ENCODE measurements at regions not wholly inside any gene's neighbourhood (a gene's known extent, or its start where the extent isn't known, plus 50 kb on each side); places are given as distances from the start of the nearest gene placed in this dataset.
"Not testable (repeated sequence)": the region's sequence is repeated elsewhere in the genome, so short reads cannot be mapped to it uniquely, and the experiment has no call there.

- no peak for DNase-seq (ENCODE audit: low read depth)
Measured at GRCh38 chr2:183522489-183523266, 398.4 kb downstream of the NUP35 start.

DNA sequence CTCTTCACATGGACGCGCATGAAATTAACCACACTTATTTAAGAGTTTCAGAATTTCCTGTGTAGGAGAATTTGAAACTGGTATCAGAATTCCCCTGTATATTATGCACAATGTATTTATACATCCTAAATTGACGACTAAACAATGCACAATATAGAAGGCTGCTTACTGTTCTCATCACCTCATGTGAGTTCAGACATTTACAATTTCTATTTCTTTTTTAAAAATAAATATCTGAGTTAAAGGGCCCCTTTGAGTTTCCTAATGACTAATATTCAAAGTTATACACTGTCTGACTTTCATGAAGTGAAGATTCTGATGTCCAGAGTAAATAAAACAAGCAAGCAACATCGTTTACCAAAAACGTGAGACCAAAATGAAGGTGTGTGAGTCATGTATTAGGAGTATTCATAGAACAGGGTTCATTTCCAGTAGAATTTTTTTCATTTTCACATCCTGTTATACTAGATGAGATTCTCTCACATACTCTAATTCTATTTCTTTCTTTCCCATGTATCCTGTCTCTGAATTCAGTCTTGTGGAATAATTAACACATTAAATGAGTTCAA, 406.2 kb downstream of the NUP35 start:
- DNase-seq (ENCODE audit: low read depth) = no peak

DNA sequence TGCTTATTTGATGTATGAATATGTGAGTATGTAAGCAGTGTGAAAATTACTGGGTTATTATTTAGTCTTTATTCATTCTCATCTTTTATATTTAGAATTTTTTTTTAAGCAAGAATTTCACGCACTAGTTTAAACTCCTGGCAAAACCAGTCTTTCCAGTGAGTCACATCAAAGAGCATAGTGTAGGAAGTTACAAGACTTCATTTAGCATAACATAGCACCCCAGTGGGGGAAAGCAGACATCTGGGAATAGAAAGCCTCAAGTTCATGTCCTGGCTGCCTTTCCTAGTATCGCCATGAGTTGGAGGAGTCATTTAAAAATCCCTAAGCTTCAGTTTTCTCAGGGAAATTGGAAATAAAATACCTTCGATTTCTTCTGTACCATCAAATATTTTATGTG, 408.3 kb downstream of the NUP35 start:
- no peak for DNase-seq (ENCODE audit: low read depth)

GRCh38 chr2:183533021-183533420, 408.8 kb downstream of the NUP35 start:
- DNase-seq (ENCODE audit: low read depth) = no peak

- no peak for DNase-seq (ENCODE audit: low read depth)
Measured at GRCh38 chr2:183536290-183536689, 412.0 kb downstream of the NUP35 start.

DNA sequence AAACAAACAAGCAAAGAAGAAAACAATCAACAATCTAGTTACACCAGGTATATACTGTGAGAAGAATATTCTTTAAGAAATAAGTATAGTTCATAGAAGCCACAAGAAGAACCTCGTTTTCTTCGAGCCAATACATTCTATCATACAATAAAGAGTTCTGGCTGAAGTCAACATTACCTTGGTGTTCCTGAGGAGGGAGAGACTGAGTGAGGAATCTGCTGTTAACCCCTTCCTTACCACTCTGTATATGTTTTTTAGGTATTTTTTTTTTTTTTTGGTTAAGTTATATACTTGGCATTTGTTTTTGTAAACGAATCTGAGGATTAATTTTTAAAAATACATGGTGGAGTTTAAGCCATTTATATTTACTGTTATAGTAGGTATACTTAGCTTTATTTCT, 412.5 kb downstream of the NUP35 start:
- no peak for DNase-seq (ENCODE audit: low read depth)

DNA sequence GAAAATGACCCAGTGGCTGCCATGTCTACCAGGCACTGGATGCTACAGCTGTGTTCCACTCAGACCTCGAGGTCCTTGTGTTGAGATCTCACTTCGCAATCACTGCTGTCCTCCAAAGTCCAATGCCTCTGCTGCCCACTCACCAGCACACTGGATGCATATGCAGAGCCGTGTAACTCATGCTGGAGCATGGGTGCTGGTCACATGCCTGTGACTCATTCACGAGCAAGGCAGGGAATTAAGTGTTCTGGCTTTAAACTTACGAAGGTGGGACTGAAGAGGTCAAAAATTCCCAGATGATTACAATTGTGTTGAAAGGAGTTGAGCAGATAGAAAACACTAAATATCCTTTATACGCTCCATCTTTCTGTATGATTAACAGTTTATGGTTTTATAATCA, 417.5 kb downstream of the NUP35 start:
- no peak for DNase-seq (ENCODE audit: low read depth)

GRCh38 chr2:183542606-183543005, 418.4 kb downstream of the NUP35 start:
- DNase-seq (ENCODE audit: low read depth) = no peak

- no peak for DNase-seq (ENCODE audit: low read depth)
Measured at GRCh38 chr2:183543222-183543621, 419.0 kb downstream of the NUP35 start.

- no peak for DNase-seq (ENCODE audit: low read depth)
Measured at GRCh38 chr2:183543731-183544130, 419.5 kb downstream of the NUP35 start.

DNA sequence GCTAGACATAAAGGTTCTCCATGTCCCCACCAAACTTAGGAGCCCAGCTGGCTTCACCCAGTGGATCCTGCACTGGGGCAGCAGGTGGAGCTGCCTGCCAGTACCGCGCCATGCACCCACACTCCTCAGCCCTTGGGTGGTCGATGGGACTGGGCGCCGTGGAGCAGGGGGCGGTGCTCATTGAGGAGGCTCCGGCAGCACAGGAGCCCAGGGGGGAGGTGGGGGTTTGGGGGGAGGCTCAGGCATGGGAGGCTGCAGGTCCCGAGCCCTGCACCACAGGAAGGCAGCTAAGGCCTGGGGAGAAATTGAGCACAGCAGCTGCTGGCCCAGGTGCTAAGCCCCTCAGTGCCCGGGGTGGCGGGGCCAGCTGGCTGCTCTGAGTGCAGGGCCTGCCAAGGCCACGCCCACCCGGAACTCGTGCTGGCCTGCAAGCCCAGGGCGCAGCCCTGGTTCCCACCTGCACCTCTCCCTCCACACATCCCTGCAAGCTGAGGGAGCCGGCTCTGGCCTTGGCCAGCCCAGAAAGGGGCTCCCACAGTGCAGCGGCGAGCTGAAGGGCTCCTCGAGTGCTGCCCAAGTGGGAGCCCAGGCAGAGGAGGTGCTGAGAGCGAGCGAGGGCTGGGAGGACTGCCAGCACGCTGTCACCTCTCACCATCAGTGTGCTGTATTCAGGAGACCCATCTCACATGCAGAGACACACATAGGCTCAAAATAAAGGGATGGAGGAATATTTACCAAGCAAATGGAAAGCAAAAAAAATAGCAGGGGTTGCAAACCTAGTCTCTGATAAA, 422.5 kb downstream of the NUP35 start:
- DNase-seq (ENCODE audit: low read depth) = not testable (repeated sequence)

DNA sequence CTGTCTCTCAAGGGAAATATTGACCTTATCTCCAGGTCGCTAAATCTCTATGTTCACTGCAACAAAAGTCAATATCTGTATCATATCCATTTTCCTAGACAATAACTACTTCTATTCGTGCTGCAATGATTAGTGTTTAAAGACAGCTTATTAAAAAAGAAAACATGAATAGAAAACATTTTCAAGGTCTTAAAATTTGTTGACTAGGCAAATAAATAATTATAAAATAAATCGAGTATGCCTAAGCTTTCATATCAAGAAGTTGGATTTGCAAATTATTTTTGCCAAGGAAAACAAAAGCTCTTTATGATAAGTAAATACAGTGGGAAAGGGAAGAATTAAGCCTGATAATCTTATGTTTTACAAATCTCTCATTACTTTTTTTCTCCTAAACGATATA, 428.5 kb downstream of the NUP35 start:
- no peak for DNase-seq (ENCODE audit: low read depth)

DNA sequence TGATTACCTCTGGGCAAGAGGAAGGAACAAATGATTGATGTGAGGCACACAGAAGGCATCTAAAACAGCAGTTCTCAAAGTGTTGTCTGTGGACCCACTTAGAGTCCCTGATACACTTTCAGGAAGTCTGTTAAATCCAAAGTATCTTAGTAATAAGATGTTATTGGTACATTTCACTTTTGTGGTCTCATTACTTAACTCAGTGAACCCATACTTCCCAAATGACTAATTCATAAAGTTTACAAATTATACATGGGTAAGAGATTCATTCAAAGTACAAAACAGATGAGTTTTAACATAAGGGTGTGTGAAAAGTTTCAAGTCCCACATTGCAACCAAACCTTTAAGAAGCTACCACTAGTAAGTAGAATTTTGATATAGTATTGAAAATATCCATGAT, 440.5 kb downstream of the NUP35 start:
- no peak for DNase-seq (ENCODE audit: low read depth)

DNA sequence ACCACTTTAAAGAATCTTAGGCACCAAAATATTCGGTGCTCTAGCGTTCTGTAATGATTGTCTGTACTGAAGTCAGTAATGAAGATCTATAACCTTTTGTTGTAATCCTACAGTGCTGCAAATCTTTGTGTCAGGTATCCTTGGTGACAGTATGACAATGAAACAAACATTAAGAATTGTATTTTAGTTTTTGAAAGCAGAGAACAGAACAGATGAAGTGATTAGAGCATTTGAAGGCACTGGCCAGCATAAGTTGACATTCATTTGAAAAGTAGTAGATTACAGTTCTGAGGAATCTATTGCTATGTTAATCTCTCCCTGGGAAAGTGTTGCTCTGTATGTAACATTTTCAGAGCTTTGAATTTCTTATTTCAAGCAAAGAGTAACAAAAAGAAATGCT, 451.2 kb downstream of the NUP35 start:
- DNase-seq (ENCODE audit: low read depth) = no peak

DNA sequence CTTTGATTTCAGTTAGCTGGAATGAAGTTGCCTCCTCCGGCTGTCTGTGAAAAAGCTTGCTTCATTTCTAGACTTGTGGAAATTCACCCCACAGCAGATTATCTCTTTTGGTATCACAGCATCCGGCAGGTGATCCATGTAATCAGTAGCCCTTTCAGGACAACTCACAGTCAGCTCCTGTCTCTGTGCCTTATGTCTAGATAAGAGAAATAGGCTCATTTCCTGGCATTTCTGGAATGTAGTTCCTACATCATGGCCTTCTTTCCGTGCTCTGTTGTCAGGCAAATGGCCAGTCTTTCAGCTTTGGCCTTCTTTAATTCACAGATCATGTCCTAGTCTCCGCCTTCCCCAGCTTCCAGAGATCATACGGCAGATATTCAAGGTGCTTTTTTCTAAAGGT, 455.4 kb downstream of the NUP35 start:
- no peak for DNase-seq (ENCODE audit: low read depth)

DNA sequence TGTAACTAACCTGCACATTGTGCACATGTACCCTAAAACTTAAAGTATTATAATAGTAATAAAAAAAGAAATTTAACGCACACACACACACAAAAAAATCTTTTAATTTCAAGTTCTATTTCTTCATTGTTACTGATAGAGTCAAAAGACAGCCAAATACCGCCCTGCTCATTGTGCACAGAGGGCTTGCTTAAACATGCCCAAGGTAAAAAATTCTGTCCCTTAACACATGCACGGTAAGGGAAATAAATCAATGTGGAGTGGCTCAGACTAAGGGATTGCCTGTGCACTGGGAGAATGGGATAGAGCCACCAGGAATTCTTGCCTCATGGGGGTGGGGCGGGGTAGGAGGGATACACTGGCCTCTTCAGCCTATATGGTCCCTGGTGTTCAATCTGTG, 468.0 kb downstream of the NUP35 start:
- no peak for DNase-seq (ENCODE audit: low read depth)

DNA sequence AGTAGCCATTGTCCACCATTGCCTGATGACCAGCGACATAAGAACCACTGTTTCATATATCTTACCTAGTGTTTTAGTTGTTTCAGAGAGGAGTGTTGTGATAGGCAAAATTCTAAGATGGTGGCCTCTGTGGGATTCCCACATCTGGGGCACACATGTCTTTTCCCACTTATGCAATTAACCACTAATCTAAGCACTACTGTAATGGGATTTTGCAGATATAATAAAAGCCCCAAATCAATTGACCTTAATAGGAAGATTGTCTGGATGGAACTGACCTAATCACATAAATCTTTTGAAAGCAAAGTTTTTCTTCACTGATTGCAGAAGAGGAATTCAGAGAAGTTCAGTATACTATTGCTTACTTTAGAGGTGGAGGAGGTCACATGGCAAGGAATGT, 469.9 kb downstream of the NUP35 start:
- DNase-seq (ENCODE audit: low read depth) = no peak

GRCh38 chr2:183597841-183598240, 473.6 kb downstream of the NUP35 start:
- DNase-seq (ENCODE audit: low read depth) = no peak

DNA sequence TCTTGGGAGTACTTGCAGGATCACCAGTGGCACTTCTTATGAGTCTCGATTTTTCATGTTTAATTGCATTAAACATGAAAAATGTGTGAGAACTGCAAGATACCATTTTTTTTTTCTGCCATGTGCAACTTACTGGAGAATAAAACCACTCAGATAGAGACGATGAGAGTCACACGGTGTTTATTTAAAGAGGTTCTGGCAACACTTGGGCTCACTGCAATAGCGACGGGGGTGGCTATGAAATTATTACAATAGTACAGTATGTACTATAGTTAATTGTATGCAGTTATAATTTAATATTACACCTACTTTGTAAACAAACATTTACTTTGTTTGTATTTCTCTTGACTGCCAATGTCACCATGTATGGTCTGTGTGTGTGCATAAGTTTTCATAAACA, 479.8 kb downstream of the NUP35 start:
- no peak for DNase-seq (ENCODE audit: low read depth)

DNA sequence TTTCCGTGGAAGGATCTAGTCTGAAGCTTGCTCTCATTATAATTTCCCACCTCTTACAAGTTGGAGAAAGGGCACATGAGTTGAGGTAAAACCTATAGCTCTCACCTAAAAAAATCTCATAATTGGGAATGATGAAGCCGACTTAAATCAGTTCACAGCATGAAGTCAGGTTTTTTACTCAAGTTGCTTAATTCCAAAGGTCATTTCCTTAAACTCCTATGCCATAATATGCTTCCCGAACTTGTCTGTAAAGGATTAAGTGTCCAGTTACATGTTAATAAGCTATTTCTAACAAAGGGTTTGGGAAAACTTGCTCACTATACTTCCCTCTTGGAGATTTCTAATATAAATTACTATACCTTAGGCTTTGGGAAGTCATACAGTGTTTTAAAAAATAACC, 481.2 kb downstream of the NUP35 start:
- DNase-seq (ENCODE audit: low read depth) = no peak

GRCh38 chr2:183606022-183606717, 481.9 kb downstream of the NUP35 start:
- no peak for DNase-seq (ENCODE audit: low read depth)

GRCh38 chr2:183606718-183607085, 482.5 kb downstream of the NUP35 start:
- no peak for DNase-seq (ENCODE audit: low read depth)

Measured in myocyte (in vitro differentiated cells).